HCT116 (cell line): ENCODE measurements at regions not wholly inside any gene's neighbourhood (a gene's known extent, or its start where the extent isn't known, plus 50 kb on each side); places are given as distances from the start of the nearest gene placed in this dataset.

ENCODE experiments used
- ATAC-seq: fragments of 200-7000 bp; cut with Tn5 transposase; 2 replicates; pipeline ENCODE4 v1.9.1; 2020; ENCODE audit warnings: mild to moderate bottlenecking, moderate library complexity
- BruUV-seq: library from RNA; stranded (reverse); fragments of 400-500 nt; replicated peaks from 2 replicates; lab custom pipeline; 2021; lab: Mats Ljungman, UMichigan
- CTCF ChIA-PET: fragments of 300-600 bp; sonication (Branson Sonifier 250); formaldehyde crosslinking; loops from one replicate; lab custom pipeline; 2021; ENCODE audit warnings: antibody characterized with exemption; lab: Charles Lee
- POLR2A ChIA-PET: fragments of 300-600, 350-600 bp; sonication (Branson Sonifier 250); formaldehyde crosslinking; loops from one replicate; lab custom pipeline; 2021; ENCODE audit warnings: antibody characterized with exemption; lab: Charles Lee
- RAD21 ChIA-PET, 2 experiments: fragments of 300-600 bp; sonication (Branson Sonifier 250); formaldehyde crosslinking; loops; one replicate each; lab custom pipeline; 2023; ENCODE audit warnings: low total read pairs in 2 of 2; ENCODE audit not compliant: uncharacterized antibody in 2 of 2, unreplicated experiment in 2 of 2, low non-redundant PET in 1 of 2; lab: Charles Lee
- DNase-seq: peaks from one replicate; pipeline ENCODE4 v3.0.0-alpha.2; 2010; ENCODE audit warnings: low read depth, low spot score
- H2AFZ ChIP-seq: fragments of 200-600 bp; shearing (Covaris generic), sonication (generic); 2 replicates; pipeline ENCODE4 v1.6.1; 2017; ENCODE audit warnings: low read depth, mixed run types, mixed read lengths, antibody characterized with exemption, low read length; ENCODE audit not compliant: poor library complexity, severe bottlenecking
- H3K27ac ChIP-seq: 2 replicates; pipeline ENCODE4 v1.5.1; 2012; ENCODE audit warnings: low read depth, low read length
- H3K27me3 ChIP-seq: fragments of 200-600 bp; sonication (generic); 2 replicates; pipeline ENCODE4 v1.6.1; 2016; ENCODE audit warnings: mixed run types, low read length, mixed read lengths; ENCODE audit not compliant: insufficient read depth
- H3K36me3 ChIP-seq, 2 experiments: fragments of 200-500 bp in 1 of 2; fragments of 200-600 bp in 1 of 2; sonication (Bioruptor generic) in 1 of 2; sonication (generic) in 1 of 2; 2 replicates each; pipeline versions ENCODE4 v1.5.1 to v1.6.1; 2014 to 2016; ENCODE audit warnings: low read length in 2 of 2, inconsistent platforms in 1 of 2, mixed read lengths in 1 of 2, mixed run types in 1 of 2; ENCODE audit not compliant: insufficient read depth in 2 of 2, control insufficient read depth in 1 of 2
- H3K4me1 ChIP-seq, 2 experiments: fragments of 200-600 bp in 1 of 2; sonication (generic) in 1 of 2; 2 replicates each; pipeline versions ENCODE4 v1.5.1 to v1.6.1; 2012 to 2017; ENCODE audit warnings: low read length in 2 of 2, inconsistent platforms in 1 of 2, mild to moderate bottlenecking in 1 of 2, mixed read lengths in 1 of 2, mixed run types in 1 of 2, moderate library complexity in 1 of 2; ENCODE audit not compliant: insufficient read depth in 2 of 2, control insufficient read depth in 1 of 2
- H3K4me2 ChIP-seq: fragments of 200-600 bp; sonication (generic); 2 replicates; pipeline ENCODE4 v1.6.1; 2017; ENCODE audit warnings: mixed run types, low read length, mixed read lengths
- H3K4me3 ChIP-seq, 2 experiments: fragments of 200-600 bp in 1 of 2; sonication (generic) in 1 of 2; replicated peaks in 1 of 2; 2 replicates each; pipeline ENCODE4 v1.5.1; 2011 to 2016; ENCODE audit warnings: low read length in 2 of 2, control low read depth in 1 of 2, low read depth in 1 of 2, mild to moderate bottlenecking in 1 of 2, mixed read lengths in 1 of 2, mixed run types in 1 of 2
- H3K79me2 ChIP-seq: fragments of 200-600 bp; sonication (generic); 2 replicates; pipeline ENCODE4 v1.6.1; 2017; ENCODE audit warnings: mild to moderate bottlenecking, mixed run types, low read length, moderate library complexity, mixed read lengths; ENCODE audit not compliant: insufficient read depth
- H3K9ac ChIP-seq: fragments of 200-600 bp; sonication (generic); 2 replicates; pipeline ENCODE4 v1.6.1; 2016; ENCODE audit warnings: low read length, mixed read lengths
- H3K9me2 ChIP-seq: fragments of 200-600 bp; sonication (generic), shearing (Covaris generic); 2 replicates; pipeline ENCODE4 v1.6.1; 2017; ENCODE audit warnings: mixed run types, mild to moderate bottlenecking, moderate library complexity; ENCODE audit not compliant: insufficient read depth
- H3K9me3 ChIP-seq, 2 experiments: fragments of 200-500 bp in 1 of 2; fragments of 200-600 bp in 1 of 2; sonication (Bioruptor generic) in 1 of 2; sonication (generic) in 1 of 2; 2 replicates each; pipeline ENCODE4 v1.6.1; 2014 to 2017; ENCODE audit warnings: low read length in 2 of 2, mixed read lengths in 2 of 2, inconsistent platforms in 1 of 2, low read depth in 1 of 2, mild to moderate bottlenecking in 1 of 2, mixed run types in 1 of 2, moderate library complexity in 1 of 2; ENCODE audit not compliant: control insufficient read depth in 1 of 2, insufficient read depth in 1 of 2
- H4K20me1 ChIP-seq: fragments of 200-600 bp; sonication (generic), shearing (Covaris generic); 2 replicates; pipeline ENCODE4 v1.6.1; 2017; ENCODE audit warnings: mixed run types, mild to moderate bottlenecking, moderate library complexity; ENCODE audit not compliant: insufficient read depth
- CBX3 ChIP-seq: IDR thresholded peaks from 2 replicates; pipeline ENCODE4 v1.6.1; 2012; ENCODE audit warnings: low read depth
- CEBPB ChIP-seq: IDR thresholded peaks from 2 replicates; pipeline ENCODE4 v1.6.1; 2012; ENCODE audit warnings: low read depth
- EGR1 ChIP-seq: IDR thresholded peaks from 2 replicates; pipeline ENCODE4 v1.6.1; 2012; ENCODE audit warnings: low read depth
- FOSL1 ChIP-seq: IDR thresholded peaks from 2 replicates; pipeline ENCODE4 v1.6.1; 2012; ENCODE audit warnings: low read depth
- JUND ChIP-seq: IDR thresholded peaks from 2 replicates; pipeline ENCODE4 v1.6.1; 2012
- POLR2A ChIP-seq: IDR thresholded peaks from 2 replicates; pipeline ENCODE4 v1.7.0; 2011; ENCODE audit warnings: borderline replicate concordance; ENCODE audit not compliant: insufficient read depth, insufficient read length; ENCODE audit errors: extremely low read depth
- POLR2AphosphoS5 ChIP-seq: IDR thresholded peaks from 2 replicates; pipeline ENCODE4 v1.6.1; 2011; ENCODE audit warnings: mild to moderate bottlenecking, low read depth, low read length, moderate library complexity
- SRF ChIP-seq: IDR thresholded peaks from 2 replicates; pipeline ENCODE4 v1.6.1; 2012; ENCODE audit warnings: low read depth
- TCF7L2 ChIP-seq: IDR thresholded peaks from 2 replicates; pipeline ENCODE4 v1.7.0; 2011; ENCODE audit warnings: borderline replicate concordance, inconsistent platforms; ENCODE audit not compliant: insufficient read depth, insufficient read length; ENCODE audit errors: extremely low read depth
- YY1 ChIP-seq: IDR thresholded peaks from 2 replicates; pipeline ENCODE4 v1.6.1; 2011; ENCODE audit warnings: low read length, low read depth, moderate library complexity, mild to moderate bottlenecking; ENCODE audit not compliant: insufficient replicate concordance; ENCODE audit errors: extremely low read depth
- ZFX ChIP-seq: fragments of 450-650 bp; IDR thresholded peaks from 2 replicates; pipeline ENCODE4 v1.6.1; 2017
- intact Hi-C: fragments of 100-400 bp; cut with micrococcal nuclease; formaldehyde crosslinking; loops from 2 replicates; pipeline ENCODE4 v1.10.0; 2022
- TF ChIP-seq, protein P1 (sequence below), 3 experiments: fragments of 200-600 bp in 1 of 3; sonication (generic) in 1 of 3; IDR thresholded peaks in 2 of 3; conservative IDR thresholded peaks in 1 of 3; 2 replicates each; pipeline ENCODE4 v1.5.1; 2012 to 2017; ENCODE audit warnings: low read depth in 2 of 3, low read length in 2 of 3, antibody characterized with exemption in 1 of 3, borderline replicate concordance in 1 of 3, control low read depth in 1 of 3, mild to moderate bottlenecking in 1 of 3, mixed read lengths in 1 of 3, mixed run types in 1 of 3, moderate library complexity in 1 of 3; ENCODE audit not compliant: insufficient read depth in 1 of 3
- TF ChIP-seq, protein P2 (sequence below): IDR thresholded peaks from 2 replicates; pipeline ENCODE4 v1.6.1; 2012; ENCODE audit warnings: low read depth
- TF ChIP-seq, protein P3 (sequence below): IDR thresholded peaks from 2 replicates; pipeline ENCODE4 v1.6.1; 2011; ENCODE audit warnings: mild to moderate bottlenecking, low read length, moderate library complexity; ENCODE audit not compliant: insufficient replicate concordance; ENCODE audit errors: extremely low read depth

DNA sequence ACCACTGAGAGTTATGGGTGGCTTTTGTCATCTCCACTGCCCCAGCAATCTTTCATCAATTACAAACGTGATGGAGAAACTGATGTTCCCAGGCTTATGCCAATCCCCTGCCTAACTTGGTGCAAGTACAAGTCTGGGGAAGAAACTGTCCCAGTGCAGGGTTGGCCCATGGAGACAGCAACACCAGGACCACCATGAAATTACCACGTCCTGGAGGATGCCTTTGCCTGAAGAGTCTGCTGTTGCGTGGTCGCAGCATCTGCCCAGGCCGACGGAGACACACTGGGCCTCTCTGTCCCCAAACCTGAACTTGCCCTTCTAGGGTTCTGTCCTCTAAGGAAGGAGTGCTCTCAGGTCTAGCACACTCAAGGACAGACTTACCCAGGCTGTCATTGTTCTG, 496.8 kb upstream of the RAB6C start:
- no TSS peak for BruUV-seq
- CTCF ChIA-PET = no interaction called here
- RAD21 ChIA-PET = no interaction called here

More for the DNA sequence above, 496.8 kb upstream of the RAB6C start:
- TF ChIP-seq, protein P1, sequence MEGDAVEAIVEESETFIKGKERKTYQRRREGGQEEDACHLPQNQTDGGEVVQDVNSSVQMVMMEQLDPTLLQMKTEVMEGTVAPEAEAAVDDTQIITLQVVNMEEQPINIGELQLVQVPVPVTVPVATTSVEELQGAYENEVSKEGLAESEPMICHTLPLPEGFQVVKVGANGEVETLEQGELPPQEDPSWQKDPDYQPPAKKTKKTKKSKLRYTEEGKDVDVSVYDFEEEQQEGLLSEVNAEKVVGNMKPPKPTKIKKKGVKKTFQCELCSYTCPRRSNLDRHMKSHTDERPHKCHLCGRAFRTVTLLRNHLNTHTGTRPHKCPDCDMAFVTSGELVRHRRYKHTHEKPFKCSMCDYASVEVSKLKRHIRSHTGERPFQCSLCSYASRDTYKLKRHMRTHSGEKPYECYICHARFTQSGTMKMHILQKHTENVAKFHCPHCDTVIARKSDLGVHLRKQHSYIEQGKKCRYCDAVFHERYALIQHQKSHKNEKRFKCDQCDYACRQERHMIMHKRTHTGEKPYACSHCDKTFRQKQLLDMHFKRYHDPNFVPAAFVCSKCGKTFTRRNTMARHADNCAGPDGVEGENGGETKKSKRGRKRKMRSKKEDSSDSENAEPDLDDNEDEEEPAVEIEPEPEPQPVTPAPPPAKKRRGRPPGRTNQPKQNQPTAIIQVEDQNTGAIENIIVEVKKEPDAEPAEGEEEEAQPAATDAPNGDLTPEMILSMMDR (IDR thresholded peaks at IDR 0.05 in 2 of 3, conservative IDR thresholded peaks at IDR 0.05 in 1 of 3; ENCODE audit: borderline replicate concordance in 1 of 3, insufficient read depth in 1 of 3, low read depth in 2 of 3, low read length in 2 of 3) = no peak
- no peak for TF ChIP-seq POLR2A
- TF ChIP-seq YY1 = no peak
- TF ChIP-seq TCF7L2 = no peak
- TF ChIP-seq, protein P2, sequence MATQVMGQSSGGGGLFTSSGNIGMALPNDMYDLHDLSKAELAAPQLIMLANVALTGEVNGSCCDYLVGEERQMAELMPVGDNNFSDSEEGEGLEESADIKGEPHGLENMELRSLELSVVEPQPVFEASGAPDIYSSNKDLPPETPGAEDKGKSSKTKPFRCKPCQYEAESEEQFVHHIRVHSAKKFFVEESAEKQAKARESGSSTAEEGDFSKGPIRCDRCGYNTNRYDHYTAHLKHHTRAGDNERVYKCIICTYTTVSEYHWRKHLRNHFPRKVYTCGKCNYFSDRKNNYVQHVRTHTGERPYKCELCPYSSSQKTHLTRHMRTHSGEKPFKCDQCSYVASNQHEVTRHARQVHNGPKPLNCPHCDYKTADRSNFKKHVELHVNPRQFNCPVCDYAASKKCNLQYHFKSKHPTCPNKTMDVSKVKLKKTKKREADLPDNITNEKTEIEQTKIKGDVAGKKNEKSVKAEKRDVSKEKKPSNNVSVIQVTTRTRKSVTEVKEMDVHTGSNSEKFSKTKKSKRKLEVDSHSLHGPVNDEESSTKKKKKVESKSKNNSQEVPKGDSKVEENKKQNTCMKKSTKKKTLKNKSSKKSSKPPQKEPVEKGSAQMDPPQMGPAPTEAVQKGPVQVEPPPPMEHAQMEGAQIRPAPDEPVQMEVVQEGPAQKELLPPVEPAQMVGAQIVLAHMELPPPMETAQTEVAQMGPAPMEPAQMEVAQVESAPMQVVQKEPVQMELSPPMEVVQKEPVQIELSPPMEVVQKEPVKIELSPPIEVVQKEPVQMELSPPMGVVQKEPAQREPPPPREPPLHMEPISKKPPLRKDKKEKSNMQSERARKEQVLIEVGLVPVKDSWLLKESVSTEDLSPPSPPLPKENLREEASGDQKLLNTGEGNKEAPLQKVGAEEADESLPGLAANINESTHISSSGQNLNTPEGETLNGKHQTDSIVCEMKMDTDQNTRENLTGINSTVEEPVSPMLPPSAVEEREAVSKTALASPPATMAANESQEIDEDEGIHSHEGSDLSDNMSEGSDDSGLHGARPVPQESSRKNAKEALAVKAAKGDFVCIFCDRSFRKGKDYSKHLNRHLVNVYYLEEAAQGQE = no peak
- no peak for TF ChIP-seq POLR2AphosphoS5
- TF ChIP-seq EGR1 = no peak
- TF ChIP-seq, protein P3, sequence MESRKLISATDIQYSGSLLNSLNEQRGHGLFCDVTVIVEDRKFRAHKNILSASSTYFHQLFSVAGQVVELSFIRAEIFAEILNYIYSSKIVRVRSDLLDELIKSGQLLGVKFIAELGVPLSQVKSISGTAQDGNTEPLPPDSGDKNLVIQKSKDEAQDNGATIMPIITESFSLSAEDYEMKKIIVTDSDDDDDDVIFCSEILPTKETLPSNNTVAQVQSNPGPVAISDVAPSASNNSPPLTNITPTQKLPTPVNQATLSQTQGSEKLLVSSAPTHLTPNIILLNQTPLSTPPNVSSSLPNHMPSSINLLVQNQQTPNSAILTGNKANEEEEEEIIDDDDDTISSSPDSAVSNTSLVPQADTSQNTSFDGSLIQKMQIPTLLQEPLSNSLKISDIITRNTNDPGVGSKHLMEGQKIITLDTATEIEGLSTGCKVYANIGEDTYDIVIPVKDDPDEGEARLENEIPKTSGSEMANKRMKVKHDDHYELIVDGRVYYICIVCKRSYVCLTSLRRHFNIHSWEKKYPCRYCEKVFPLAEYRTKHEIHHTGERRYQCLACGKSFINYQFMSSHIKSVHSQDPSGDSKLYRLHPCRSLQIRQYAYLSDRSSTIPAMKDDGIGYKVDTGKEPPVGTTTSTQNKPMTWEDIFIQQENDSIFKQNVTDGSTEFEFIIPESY = no peak
- no peak for TF ChIP-seq ZFX
- no peak for TF ChIP-seq JUND
- TF ChIP-seq CEBPB = no peak
- TF ChIP-seq FOSL1 = no peak
- TF ChIP-seq SRF = no peak
- TF ChIP-seq CBX3 = no peak
- Histone ChIP-seq H3K9me3 (no peaks in the 10 kb centered on the region), H3K9ac (no peak overlapping the region), H4K20me1 (no peaks in the 10 kb centered on the region), H3K27ac (no peak overlapping the region), H3K4me2 (no peak overlapping the region), H2AFZ (no peak overlapping the region), H3K4me1 (no peaks in the 10 kb centered on the region), H3K27me3 (peaks cover 57% of the 10 kb centered on the region), H3K4me3 (no peak overlapping the region), H3K79me2 (no peaks in the 10 kb centered on the region), H3K36me3 (no peaks in the 10 kb centered on the region), H3K9me2 (no peaks in the 10 kb centered on the region)
- no peak for ATAC-seq
- no peak for DNase-seq
- intact Hi-C loops = no loop called here
- POLR2A ChIA-PET = no interaction called here
